ENCODE measurements at regions not wholly inside any gene's neighbourhood (a gene's known extent, or its start where the extent isn't known, plus 50 kb on each side); places are given as distances from the start of the nearest gene placed in this dataset.

DNA sequence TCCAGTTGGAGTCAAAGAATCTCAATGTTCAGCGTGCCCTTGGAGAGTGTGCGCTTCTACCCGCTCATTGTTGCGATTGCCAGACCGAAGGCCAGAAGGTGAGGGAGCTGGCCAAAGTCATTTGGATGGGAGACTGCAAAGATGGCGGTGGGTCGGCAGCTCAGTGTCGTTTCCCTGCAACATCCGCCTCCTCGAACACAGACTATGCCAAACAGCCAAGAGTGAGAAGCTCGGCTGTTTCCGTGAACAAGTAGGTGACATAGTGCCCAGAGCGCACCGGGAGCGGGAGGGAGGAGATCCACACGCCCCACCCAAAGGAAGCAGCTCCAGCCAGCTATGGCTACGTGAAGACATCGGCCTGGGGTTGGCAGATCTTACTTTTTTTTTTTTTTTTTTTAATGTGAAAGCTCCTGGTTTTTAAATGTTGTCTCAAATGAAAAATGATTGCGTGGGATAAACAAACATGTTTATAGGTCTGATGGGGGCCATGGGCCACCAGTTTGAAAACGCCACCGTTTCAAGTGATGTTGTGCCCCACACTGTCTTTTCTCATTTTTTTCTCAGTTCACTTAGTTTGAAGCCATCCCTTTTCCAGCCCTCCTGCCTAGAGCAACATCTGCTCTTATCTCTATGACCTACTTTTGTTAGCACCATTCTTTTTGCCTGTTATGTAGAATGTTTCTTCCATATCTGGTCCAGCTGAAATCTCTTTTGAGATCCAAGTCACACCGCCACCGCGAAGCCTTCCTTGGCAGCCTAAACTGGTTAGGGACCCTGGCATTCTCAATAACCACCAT is 682.4 kb downstream of the RNF144A start:
- TF ChIP-seq EZH2 (optimal IDR thresholded peaks at IDR 0.05; ENCODE audit: low read depth, low read length) (no peak), EZH2phosphoT487 (IDR thresholded peaks at IDR 0.05; ENCODE audit: low read length) (no peak)
- TF ChIP-seq, protein P1, sequence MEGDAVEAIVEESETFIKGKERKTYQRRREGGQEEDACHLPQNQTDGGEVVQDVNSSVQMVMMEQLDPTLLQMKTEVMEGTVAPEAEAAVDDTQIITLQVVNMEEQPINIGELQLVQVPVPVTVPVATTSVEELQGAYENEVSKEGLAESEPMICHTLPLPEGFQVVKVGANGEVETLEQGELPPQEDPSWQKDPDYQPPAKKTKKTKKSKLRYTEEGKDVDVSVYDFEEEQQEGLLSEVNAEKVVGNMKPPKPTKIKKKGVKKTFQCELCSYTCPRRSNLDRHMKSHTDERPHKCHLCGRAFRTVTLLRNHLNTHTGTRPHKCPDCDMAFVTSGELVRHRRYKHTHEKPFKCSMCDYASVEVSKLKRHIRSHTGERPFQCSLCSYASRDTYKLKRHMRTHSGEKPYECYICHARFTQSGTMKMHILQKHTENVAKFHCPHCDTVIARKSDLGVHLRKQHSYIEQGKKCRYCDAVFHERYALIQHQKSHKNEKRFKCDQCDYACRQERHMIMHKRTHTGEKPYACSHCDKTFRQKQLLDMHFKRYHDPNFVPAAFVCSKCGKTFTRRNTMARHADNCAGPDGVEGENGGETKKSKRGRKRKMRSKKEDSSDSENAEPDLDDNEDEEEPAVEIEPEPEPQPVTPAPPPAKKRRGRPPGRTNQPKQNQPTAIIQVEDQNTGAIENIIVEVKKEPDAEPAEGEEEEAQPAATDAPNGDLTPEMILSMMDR (IDR thresholded peaks at IDR 0.05; ENCODE audit: low read length), result no peak
- Histone ChIP-seq H4K20me1 (ENCODE audit: insufficient read depth, low read length) (no peaks in the 10 kb centered on the region), H3K27ac (ENCODE audit: low read length) (no peak overlapping the region), H3K79me2 (ENCODE audit: low read length) (no peaks in the 10 kb centered on the region), H2AFZ (ENCODE audit: low read length) (no peak overlapping the region), H3K27me3 (replicated peaks; ENCODE audit: insufficient read depth, low read length) (no peaks in the 10 kb centered on the region), H3K9ac (ENCODE audit: low read length) (no peak overlapping the region), H3K9me2 (replicated peaks; ENCODE audit: insufficient read depth, low read length) (no peaks in the 10 kb centered on the region), H3K4me1 (ENCODE audit: low read length) (no peaks in the 10 kb centered on the region), H3K4me2 (ENCODE audit: low read depth, low read length) (no peak overlapping the region), H3K9me3 (replicated peaks; ENCODE audit: insufficient read depth, low read length) (no peaks in the 10 kb centered on the region), H3K4me3 (ENCODE audit: low read length) (no peak overlapping the region), H3F3A (ENCODE audit: insufficient read depth, low read length) (no peaks in the 10 kb centered on the region), H3K36me3 (replicated peaks; ENCODE audit: insufficient read depth, low read length) (no peaks in the 10 kb centered on the region)
- DNase-seq, result no peak

DNA sequence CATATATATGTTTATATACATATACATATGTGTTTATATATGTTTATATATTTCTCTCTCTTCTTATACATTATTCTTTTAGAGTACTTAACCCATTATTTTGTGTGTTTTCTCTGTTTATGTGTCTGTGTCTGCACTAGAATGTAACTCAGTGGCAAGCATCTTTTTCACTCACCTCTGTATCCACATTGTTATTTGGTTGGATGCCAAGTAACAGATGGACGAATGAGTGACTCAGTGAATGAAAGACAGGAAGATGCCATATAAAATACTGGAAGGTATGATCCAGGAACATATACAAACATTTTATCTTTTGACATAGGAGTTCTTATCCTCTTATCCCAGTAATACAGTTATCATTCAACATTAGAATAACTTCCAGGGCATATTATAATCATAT is 684.8 kb downstream of the RNF144A start:
- Histone ChIP-seq H3K36me3 (replicated peaks; ENCODE audit: insufficient read depth, low read length) (no peaks in the 10 kb centered on the region), H3K4me2 (ENCODE audit: low read depth, low read length) (no peak overlapping the region), H3K9ac (ENCODE audit: low read length) (no peak overlapping the region), H2AFZ (ENCODE audit: low read length) (no peak overlapping the region), H4K20me1 (ENCODE audit: insufficient read depth, low read length) (no peaks in the 10 kb centered on the region), H3K79me2 (ENCODE audit: low read length) (no peaks in the 10 kb centered on the region), H3F3A (ENCODE audit: insufficient read depth, low read length) (no peaks in the 10 kb centered on the region), H3K27ac (ENCODE audit: low read length) (no peak overlapping the region), H3K9me3 (replicated peaks; ENCODE audit: insufficient read depth, low read length) (no peaks in the 10 kb centered on the region), H3K9me2 (replicated peaks; ENCODE audit: insufficient read depth, low read length) (no peaks in the 10 kb centered on the region), H3K4me1 (ENCODE audit: low read length) (no peaks in the 10 kb centered on the region), H3K27me3 (replicated peaks; ENCODE audit: insufficient read depth, low read length) (no peaks in the 10 kb centered on the region), H3K4me3 (ENCODE audit: low read length) (no peak overlapping the region)
- no peak for DNase-seq
- TF ChIP-seq EZH2phosphoT487 (IDR thresholded peaks at IDR 0.05; ENCODE audit: low read length) (no peak), EZH2 (optimal IDR thresholded peaks at IDR 0.05; ENCODE audit: low read depth, low read length) (no peak)
- TF ChIP-seq, protein P1 (IDR thresholded peaks at IDR 0.05; ENCODE audit: low read length), result no peak

- Histone ChIP-seq H3K79me2 (ENCODE audit: low read length) (no peaks in the 10 kb centered on the region), H3K4me1 (ENCODE audit: low read length) (no peaks in the 10 kb centered on the region), H3F3A (ENCODE audit: insufficient read depth, low read length) (no peaks in the 10 kb centered on the region), H2AFZ (ENCODE audit: low read length) (no peak overlapping the region), H3K9me2 (replicated peaks; ENCODE audit: insufficient read depth, low read length) (no peaks in the 10 kb centered on the region), H4K20me1 (ENCODE audit: insufficient read depth, low read length) (no peaks in the 10 kb centered on the region), H3K36me3 (replicated peaks; ENCODE audit: insufficient read depth, low read length) (no peaks in the 10 kb centered on the region), H3K4me3 (ENCODE audit: low read length) (no peak overlapping the region), H3K27ac (ENCODE audit: low read length) (no peak overlapping the region), H3K4me2 (ENCODE audit: low read depth, low read length) (no peak overlapping the region), H3K9ac (ENCODE audit: low read length) (no peak overlapping the region), H3K27me3 (replicated peaks; ENCODE audit: insufficient read depth, low read length) (no peaks in the 10 kb centered on the region), H3K9me3 (replicated peaks; ENCODE audit: insufficient read depth, low read length) (no peaks in the 10 kb centered on the region)
- no peak for DNase-seq
- TF ChIP-seq, protein P1 (IDR thresholded peaks at IDR 0.05; ENCODE audit: low read length), result no peak
- TF ChIP-seq EZH2 (optimal IDR thresholded peaks at IDR 0.05; ENCODE audit: low read depth, low read length), result no peak
- no peak for TF ChIP-seq EZH2phosphoT487 (IDR thresholded peaks at IDR 0.05; ENCODE audit: low read length)
These were observed 687.2 kb downstream of the RNF144A start for GRCh38 chr2:7604456-7604855.
